ENCODE measurements at regions not wholly inside any gene's neighbourhood (a gene's known extent, or its start where the extent isn't known, plus 50 kb on each side); places are given as distances from the start of the nearest gene placed in this dataset.
"Not testable (repeated sequence)": the region's sequence is repeated elsewhere in the genome, so short reads cannot be mapped to it uniquely, and the experiment has no call there.

- no peak for DNase-seq (ENCODE audit: low read depth in 4 of 4, low spot score in 2 of 4)
Observed at GRCh38 chr3:35183927-35184675, 455.2 kb upstream of the ARPP21 start.

- no peak for DNase-seq (ENCODE audit: low read depth in 4 of 4, low spot score in 2 of 4)
Observed at GRCh38 chr3:35184775-35185174, 454.6 kb upstream of the ARPP21 start.

GRCh38 chr3:35187908-35188307 is 451.4 kb upstream of the ARPP21 start:
- no peak for DNase-seq (ENCODE audit: low read depth in 4 of 4, low spot score in 2 of 4)

GRCh38 chr3:35194666-35195065 is 444.7 kb upstream of the ARPP21 start:
- no peak for DNase-seq (ENCODE audit: low read depth in 4 of 4, low spot score in 2 of 4)

GRCh38 chr3:35198857-35199256 is 440.5 kb upstream of the ARPP21 start:
- no peak for DNase-seq (ENCODE audit: low read depth in 4 of 4, low spot score in 2 of 4)

- DNase-seq (ENCODE audit: low read depth in 4 of 4, low spot score in 2 of 4) = no peak
Observed at GRCh38 chr3:35200056-35200455, 439.3 kb upstream of the ARPP21 start.

GRCh38 chr3:35201211-35201610 is 438.1 kb upstream of the ARPP21 start:
- DNase-seq (ENCODE audit: low read depth in 4 of 4, low spot score in 2 of 4) = no peak

- no peak for DNase-seq (ENCODE audit: low read depth in 4 of 4, low spot score in 2 of 4)
Observed at GRCh38 chr3:35215525-35216500, 423.5 kb upstream of the ARPP21 start.

GRCh38 chr3:35216501-35217266 is 422.6 kb upstream of the ARPP21 start:
- DNase-seq (ENCODE audit: low read depth in 4 of 4, low spot score in 2 of 4) = no peak

GRCh38 chr3:35223632-35224394 is 415.5 kb upstream of the ARPP21 start:
- no peak for DNase-seq (ENCODE audit: low read depth in 4 of 4, low spot score in 2 of 4)

- no peak for DNase-seq (ENCODE audit: low read depth in 4 of 4, low spot score in 2 of 4)
Observed at GRCh38 chr3:35224565-35225295, 414.6 kb upstream of the ARPP21 start.

- DNase-seq (ENCODE audit: low read depth in 4 of 4, low spot score in 2 of 4) = no peak
Observed at GRCh38 chr3:35241236-35241635, 398.1 kb upstream of the ARPP21 start.

- peak; percentile 2 to 21 (median 6) for DNase-seq (ENCODE audit: low read depth in 4 of 4, low spot score in 2 of 4)
Observed at GRCh38 chr3:35254917-35255316, 384.4 kb upstream of the ARPP21 start.

- DNase-seq (ENCODE audit: low read depth in 4 of 4, low spot score in 2 of 4) = no peak
Observed at GRCh38 chr3:35257641-35258040, 381.7 kb upstream of the ARPP21 start.

GRCh38 chr3:35262406-35262805 is 376.9 kb upstream of the ARPP21 start:
- DNase-seq (ENCODE audit: low read depth in 4 of 4, low spot score in 2 of 4) = no peak

- DNase-seq (ENCODE audit: low read depth in 4 of 4, low spot score in 2 of 4) = no peak
Observed at GRCh38 chr3:35263477-35263876, 375.8 kb upstream of the ARPP21 start.

- DNase-seq (ENCODE audit: low read depth in 4 of 4, low spot score in 2 of 4) = not testable (repeated sequence)
Observed at GRCh38 chr3:35266065-35266464, 373.3 kb upstream of the ARPP21 start.

- no peak for DNase-seq (ENCODE audit: low read depth in 4 of 4, low spot score in 2 of 4)
Observed at GRCh38 chr3:35275768-35276167, 363.6 kb upstream of the ARPP21 start.

GRCh38 chr3:35276568-35276967 is 362.8 kb upstream of the ARPP21 start:
- DNase-seq (ENCODE audit: low read depth in 4 of 4, low spot score in 2 of 4) = no peak

Data from left renal cortex interstitium (tissue), 4 donors.